Mesenchymal stem cell (in vitro differentiated cells and primary cell): ENCODE measurements at regions not wholly inside any gene's neighbourhood (a gene's known extent, or its start where the extent isn't known, plus 50 kb on each side); places are given as distances from the start of the nearest gene placed in this dataset.
"Not testable (repeated sequence)": the region's sequence is repeated elsewhere in the genome, so short reads cannot be mapped to it uniquely, and the experiment has no call there.

Experiments
- DNase-seq: peaks from one replicate; pipeline ENCODE4 v3.0.0-alpha.2; 2013
- H2AFZ ChIP-seq: one replicate; pipeline ENCODE4 v1.6.1; 2013; ENCODE audit warnings: low read depth, mild to moderate bottlenecking, control low read depth, inconsistent platforms, low read length, moderate library complexity
- H2AK5ac ChIP-seq: 2 replicates; pipeline ENCODE4 v1.6.1; 2013; ENCODE audit warnings: low read length, moderate library complexity, mild to moderate bottlenecking, inconsistent platforms; ENCODE audit not compliant: severe bottlenecking
- H2BK120ac ChIP-seq: one replicate; pipeline ENCODE4 v1.6.1; 2013; ENCODE audit warnings: low read depth, mild to moderate bottlenecking, inconsistent platforms, low read length, moderate library complexity
- H2BK12ac ChIP-seq, 2 experiments: one replicate each; pipeline ENCODE4 v1.6.1; 2013; ENCODE audit warnings: inconsistent platforms in 2 of 2, low read length in 2 of 2, mild to moderate bottlenecking in 2 of 2, moderate library complexity in 2 of 2, control low read depth in 1 of 2
- H2BK15ac ChIP-seq: one replicate; pipeline ENCODE4 v1.6.1; 2013; ENCODE audit warnings: mild to moderate bottlenecking, low read depth, inconsistent platforms; ENCODE audit not compliant: poor library complexity, severe bottlenecking
- H2BK5ac ChIP-seq: 2 replicates; pipeline ENCODE4 v1.6.1; 2013; ENCODE audit warnings: low read depth, mild to moderate bottlenecking, low read length, control low read depth, inconsistent platforms; ENCODE audit not compliant: poor library complexity, severe bottlenecking
- H3K14ac ChIP-seq, 2 experiments: one replicate each; pipeline ENCODE4 v1.6.1; 2013; ENCODE audit warnings: inconsistent platforms in 2 of 2, low read length in 2 of 2, control low read depth in 1 of 2, mild to moderate bottlenecking in 1 of 2, moderate library complexity in 1 of 2
- H3K18ac ChIP-seq, 2 experiments: one replicate each; pipeline ENCODE4 v1.6.1; 2013; ENCODE audit warnings: inconsistent platforms in 2 of 2, low read length in 2 of 2, control low read depth in 1 of 2, low read depth in 1 of 2, mild to moderate bottlenecking in 1 of 2
- H3K23ac ChIP-seq, 2 experiments: one replicate each; pipeline ENCODE4 v1.6.1; 2013; ENCODE audit warnings: inconsistent platforms in 2 of 2, low read length in 2 of 2, mild to moderate bottlenecking in 2 of 2, moderate library complexity in 2 of 2, control low read depth in 1 of 2
- H3K27ac ChIP-seq: 2 replicates; pipeline ENCODE4 v1.5.1; 2013; ENCODE audit warnings: mild to moderate bottlenecking, moderate library complexity, low read length, control low read depth, inconsistent platforms; ENCODE audit not compliant: poor library complexity, severe bottlenecking
- H3K27me3 ChIP-seq, 2 experiments: 2 replicates each; pipeline versions ENCODE4 v1.6.1 to v1.7.0; 2013; ENCODE audit warnings: low read length in 2 of 2, mild to moderate bottlenecking in 2 of 2, moderate library complexity in 2 of 2, control low read depth in 1 of 2, inconsistent platforms in 1 of 2; ENCODE audit not compliant: control insufficient read depth in 1 of 2, insufficient read depth in 1 of 2
- H3K36me3 ChIP-seq, 2 experiments: 2 replicates each; pipeline versions ENCODE4 v1.6.1 to v1.7.0; 2013; ENCODE audit warnings: low read length in 2 of 2, control low read depth in 1 of 2, inconsistent platforms in 1 of 2, low read depth in 1 of 2, mild to moderate bottlenecking in 1 of 2; ENCODE audit not compliant: insufficient read depth in 2 of 2, control insufficient read depth in 1 of 2
- H3K4ac ChIP-seq, 2 experiments: one replicate each; pipeline ENCODE4 v1.6.1; 2013; ENCODE audit warnings: inconsistent platforms in 2 of 2, low read length in 2 of 2, mild to moderate bottlenecking in 2 of 2, moderate library complexity in 2 of 2, control low read depth in 1 of 2, low read depth in 1 of 2
- H3K4me1 ChIP-seq: 2 replicates; pipeline ENCODE4 v1.6.1; 2013; ENCODE audit warnings: low read depth, low read length, control low read depth; ENCODE audit not compliant: control insufficient read depth, insufficient read depth
- H3K4me2 ChIP-seq: 2 replicates; pipeline ENCODE4 v1.6.1; 2013; ENCODE audit warnings: low read length, mild to moderate bottlenecking, inconsistent platforms; ENCODE audit not compliant: poor library complexity, severe bottlenecking
- H3K4me3 ChIP-seq, 2 experiments: 2 replicates each; pipeline versions ENCODE4 v1.5.1 to v1.7.0; 2013; ENCODE audit warnings: low read length in 2 of 2, mild to moderate bottlenecking in 2 of 2, control low read depth in 1 of 2, low read depth in 1 of 2; ENCODE audit not compliant: insufficient read depth in 1 of 2
- H3K79me1 ChIP-seq: replicated peaks from 2 replicates; pipeline ENCODE4 v1.6.1; 2013; ENCODE audit warnings: mild to moderate bottlenecking, control low read depth, low read length, inconsistent platforms; ENCODE audit not compliant: poor library complexity, severe bottlenecking
- H3K9ac ChIP-seq: 2 replicates; pipeline ENCODE4 v1.7.0; 2013; ENCODE audit warnings: mild to moderate bottlenecking, low read length, moderate library complexity
- H3K9me3 ChIP-seq: 2 replicates; pipeline ENCODE4 v1.7.0; 2013; ENCODE audit warnings: mild to moderate bottlenecking, low read length; ENCODE audit not compliant: control insufficient read depth
- H4K8ac ChIP-seq: one replicate; pipeline ENCODE4 v1.6.1; 2013; ENCODE audit warnings: inconsistent platforms, mild to moderate bottlenecking, low read length, moderate library complexity
- H4K91ac ChIP-seq: one replicate; pipeline ENCODE4 v1.6.1; 2013; ENCODE audit warnings: mild to moderate bottlenecking, low read length, inconsistent platforms
- WGBS: methylation state at CpG from one replicate; pipeline ENCODE4 v1.1.7; 2013; ENCODE audit warnings: mixed read lengths; 5-methylcytosine and 5-hydroxymethylcytosine counted together

- WGBS: 77% methylated on average over 12 of the region's 12 CpGs
Measured at GRCh38 chr5:172508471-172509404, 54.4 kb upstream of the SH3PXD2B start.

GRCh38 chr5:172507485-172507884 lies 53.2 kb upstream of the SH3PXD2B start:
- not testable (repeated sequence) for H2BK12ac ChIP-seq, H3K4me1 ChIP-seq, H4K91ac ChIP-seq, H3K4me2 ChIP-seq, DNase-seq, H3K79me1 ChIP-seq, H3K4ac ChIP-seq, H4K8ac ChIP-seq, H3K4me3 ChIP-seq, H3K18ac ChIP-seq, H3K23ac ChIP-seq, H3K27ac ChIP-seq, H2BK120ac ChIP-seq, H2BK15ac ChIP-seq, H2AK5ac ChIP-seq, H3K9ac ChIP-seq, H3K14ac ChIP-seq, H3K36me3 ChIP-seq, H2BK5ac ChIP-seq, H2AFZ ChIP-seq
- peaks cover 34% of the 10 kb centered on the region for H3K9me3 ChIP-seq
- H3K27me3 ChIP-seq: peaks cover 37 to 56% of the 10 kb centered on the region in 2 experiments
- WGBS: 69% methylated on average over 3 of the region's 8 CpGs

More at GRCh38 chr5:172508471-172509404, 54.4 kb upstream of the SH3PXD2B start:
- no peaks in the 10 kb centered on the region for H3K36me3 ChIP-seq
- H3K23ac ChIP-seq: no peak overlapping the region
- no peak overlapping the region for H3K27ac ChIP-seq
- no peak overlapping the region for H4K91ac ChIP-seq
- no peak overlapping the region for H4K8ac ChIP-seq
- H3K79me1 ChIP-seq: no peaks in the 10 kb centered on the region
- H3K9me3 ChIP-seq: peaks cover 45% of the 10 kb centered on the region
- H2BK15ac ChIP-seq: no peak overlapping the region
- H2BK12ac ChIP-seq: no peak overlapping the region
- H3K4me1 ChIP-seq: no peaks in the 10 kb centered on the region
- H3K4me2 ChIP-seq: no peak overlapping the region
- no peak overlapping the region for H3K4ac ChIP-seq
- no peak overlapping the region for H2BK120ac ChIP-seq
- DNase-seq: no peak
- H3K4me3 ChIP-seq: no peak overlapping the region
- no peak overlapping the region for H3K14ac ChIP-seq
- H2BK5ac ChIP-seq: no peak overlapping the region
- no peak overlapping the region for H2AK5ac ChIP-seq
- no peak overlapping the region for H2AFZ ChIP-seq
- peaks cover 37 to 56% of the 10 kb centered on the region in 2 experiments for H3K27me3 ChIP-seq
- H3K18ac ChIP-seq: no peak overlapping the region
- H3K9ac ChIP-seq: no peak overlapping the region

GRCh38 chr5:172506921-172507320 lies 52.6 kb upstream of the SH3PXD2B start:
- no peak overlapping the region for H2BK15ac ChIP-seq
- H3K4ac ChIP-seq: no peak overlapping the region
- no peak for DNase-seq
- no peak overlapping the region for H3K14ac ChIP-seq
- no peak overlapping the region for H3K9ac ChIP-seq
- H3K27ac ChIP-seq: no peak overlapping the region
- H3K36me3 ChIP-seq: no peaks in the 10 kb centered on the region
- H4K91ac ChIP-seq: no peak overlapping the region
- no peak overlapping the region for H3K23ac ChIP-seq
- H3K4me3 ChIP-seq: no peak overlapping the region
- no peak overlapping the region for H2BK120ac ChIP-seq
- peaks cover 37 to 58% of the 10 kb centered on the region in 2 experiments for H3K27me3 ChIP-seq
- no peak overlapping the region for H2BK5ac ChIP-seq
- WGBS: 86% methylated on average over 1 of the region's 2 CpGs
- no peaks in the 10 kb centered on the region for H3K4me1 ChIP-seq
- no peak overlapping the region for H3K18ac ChIP-seq
- no peak overlapping the region for H2AK5ac ChIP-seq
- H2BK12ac ChIP-seq: no peak overlapping the region
- no peak overlapping the region for H4K8ac ChIP-seq
- H3K4me2 ChIP-seq: no peak overlapping the region
- H3K79me1 ChIP-seq: no peaks in the 10 kb centered on the region
- no peak overlapping the region for H2AFZ ChIP-seq
- peaks cover 28% of the 10 kb centered on the region for H3K9me3 ChIP-seq

GRCh38 chr5:172506251-172506650 lies 51.9 kb upstream of the SH3PXD2B start:
- no peak overlapping the region for H3K4me3 ChIP-seq
- no peaks in the 10 kb centered on the region for H3K4me1 ChIP-seq
- no peak overlapping the region for H2BK5ac ChIP-seq
- H2AK5ac ChIP-seq: no peak overlapping the region
- no peak overlapping the region for H3K9ac ChIP-seq
- H3K23ac ChIP-seq: no peak overlapping the region
- no peaks in the 10 kb centered on the region for H3K36me3 ChIP-seq
- no peak overlapping the region for H4K91ac ChIP-seq
- H3K4ac ChIP-seq: no peak overlapping the region
- H3K27ac ChIP-seq: no peak overlapping the region
- no peaks in the 10 kb centered on the region for H3K79me1 ChIP-seq
- 89% methylated on average over 7 of the region's 7 CpGs for WGBS
- no peak overlapping the region for H2BK15ac ChIP-seq
- no peak overlapping the region for H4K8ac ChIP-seq
- no peak overlapping the region for H3K18ac ChIP-seq
- H3K4me2 ChIP-seq: no peak overlapping the region
- no peak for DNase-seq
- no peak overlapping the region for H2BK12ac ChIP-seq
- H3K27me3 ChIP-seq: peaks cover 40 to 63% of the 10 kb centered on the region in 2 experiments
- peaks cover 22% of the 10 kb centered on the region for H3K9me3 ChIP-seq
- H2BK120ac ChIP-seq: no peak overlapping the region
- H3K14ac ChIP-seq: no peak overlapping the region
- no peak overlapping the region for H2AFZ ChIP-seq
